ENCODE measurements at regions not wholly inside any gene's neighbourhood (a gene's known extent, or its start where the extent isn't known, plus 50 kb on each side); places are given as distances from the start of the nearest gene placed in this dataset.

DNA sequence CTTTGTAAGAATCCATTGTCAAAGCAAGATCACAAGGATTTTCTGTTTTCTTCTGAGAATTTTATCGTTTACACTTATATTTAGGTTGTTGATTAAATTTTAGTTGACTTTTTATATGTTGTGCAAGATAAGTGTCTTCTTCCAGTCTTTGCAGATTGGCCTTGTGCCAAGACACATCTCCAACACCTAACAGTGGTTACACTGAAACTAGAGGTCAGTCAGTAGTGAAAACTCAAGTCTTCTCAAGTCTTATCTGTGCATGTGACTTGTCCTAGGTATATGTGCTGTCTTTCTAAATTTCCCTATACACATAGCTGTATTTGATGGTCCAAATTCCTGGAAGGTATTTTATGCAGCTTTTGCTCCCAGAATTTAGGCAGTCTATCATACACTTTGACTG, 1183.2 kb upstream of the B3GALT2 start:
- Histone ChIP-seq H3K27me3 (no peaks in the 10 kb centered on the region), H3K9me3 (no peaks in the 10 kb centered on the region), H3K4me1 (no peaks in the 10 kb centered on the region), H3K27ac (no peak overlapping the region), H3K36me3 (no peaks in the 10 kb centered on the region), H3K4me3 (no peak overlapping the region)
- TF ChIP-seq, protein P1, sequence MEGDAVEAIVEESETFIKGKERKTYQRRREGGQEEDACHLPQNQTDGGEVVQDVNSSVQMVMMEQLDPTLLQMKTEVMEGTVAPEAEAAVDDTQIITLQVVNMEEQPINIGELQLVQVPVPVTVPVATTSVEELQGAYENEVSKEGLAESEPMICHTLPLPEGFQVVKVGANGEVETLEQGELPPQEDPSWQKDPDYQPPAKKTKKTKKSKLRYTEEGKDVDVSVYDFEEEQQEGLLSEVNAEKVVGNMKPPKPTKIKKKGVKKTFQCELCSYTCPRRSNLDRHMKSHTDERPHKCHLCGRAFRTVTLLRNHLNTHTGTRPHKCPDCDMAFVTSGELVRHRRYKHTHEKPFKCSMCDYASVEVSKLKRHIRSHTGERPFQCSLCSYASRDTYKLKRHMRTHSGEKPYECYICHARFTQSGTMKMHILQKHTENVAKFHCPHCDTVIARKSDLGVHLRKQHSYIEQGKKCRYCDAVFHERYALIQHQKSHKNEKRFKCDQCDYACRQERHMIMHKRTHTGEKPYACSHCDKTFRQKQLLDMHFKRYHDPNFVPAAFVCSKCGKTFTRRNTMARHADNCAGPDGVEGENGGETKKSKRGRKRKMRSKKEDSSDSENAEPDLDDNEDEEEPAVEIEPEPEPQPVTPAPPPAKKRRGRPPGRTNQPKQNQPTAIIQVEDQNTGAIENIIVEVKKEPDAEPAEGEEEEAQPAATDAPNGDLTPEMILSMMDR (IDR thresholded peaks at IDR 0.05 in 4 of 5, conservative IDR thresholded peaks at IDR 0.05 in 1 of 5) = no peak
- TF ChIP-seq POLR2A (IDR thresholded peaks at IDR 0.05) = no peak
- ATAC-seq (no peak), DNase-seq (no peak)
- intact Hi-C loops (cut with DNase I; ENCODE audit: low total_unique reads) = no loop called here
- in situ Hi-C loops (cut with MboI; ENCODE audit: low sequenced_read_pairs in 4 of 4) = no loop called here

DNA sequence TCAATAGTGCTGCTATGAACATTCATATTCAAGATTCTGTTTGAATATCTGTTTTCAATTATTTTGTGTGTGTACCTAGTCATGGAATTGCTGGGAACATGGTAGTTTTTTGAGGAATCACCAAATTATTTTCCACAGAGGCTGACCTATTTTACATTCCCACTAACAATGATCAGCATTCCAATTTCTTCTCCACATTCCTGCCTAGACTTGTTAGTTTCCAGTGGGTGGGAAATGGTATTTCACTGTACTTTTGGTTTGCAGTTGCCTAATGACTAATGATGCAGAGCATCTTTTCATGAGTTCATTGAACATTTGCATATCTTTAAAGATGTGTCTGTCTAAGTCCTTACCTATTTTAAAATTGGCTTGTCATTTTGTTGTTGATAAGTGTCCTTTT, 1182.6 kb upstream of the B3GALT2 start:
- Histone ChIP-seq H3K4me1 (no peaks in the 10 kb centered on the region), H3K27me3 (no peaks in the 10 kb centered on the region), H3K4me3 (no peak overlapping the region), H3K27ac (no peak overlapping the region), H3K36me3 (no peaks in the 10 kb centered on the region), H3K9me3 (no peaks in the 10 kb centered on the region)
- intact Hi-C loops (cut with DNase I; ENCODE audit: low total_unique reads) = no loop called here
- TF ChIP-seq, protein P1 (IDR thresholded peaks at IDR 0.05 in 4 of 5, conservative IDR thresholded peaks at IDR 0.05 in 1 of 5) = no peak
- TF ChIP-seq POLR2A (IDR thresholded peaks at IDR 0.05) = no peak
- ATAC-seq (no peak), DNase-seq (no peak)
- in situ Hi-C loops (cut with MboI; ENCODE audit: low sequenced_read_pairs in 4 of 4) = no loop called here

DNA sequence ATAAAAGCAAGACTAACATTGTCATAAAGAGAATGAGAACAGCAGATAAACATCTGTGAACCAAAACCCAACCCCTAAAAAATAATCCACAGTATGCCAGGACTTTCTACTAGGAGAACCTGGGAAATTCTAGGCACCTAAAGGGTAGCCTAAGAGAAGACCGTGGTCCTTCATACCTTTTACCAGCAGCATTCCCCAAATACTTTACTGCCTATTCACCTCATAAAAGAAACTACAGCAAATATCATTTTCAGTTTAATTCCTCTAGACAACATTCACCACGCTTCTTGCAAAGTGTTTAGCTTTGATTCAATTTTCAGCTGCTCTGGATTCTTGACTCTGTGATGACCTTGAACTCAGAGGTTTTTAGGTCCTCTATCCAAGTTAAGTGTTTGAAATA, 1180.7 kb upstream of the B3GALT2 start:
- H3K27ac ChIP-seq = no peak overlapping the region
- H3K4me3 ChIP-seq = no peak overlapping the region
- no peak for ATAC-seq
- H3K36me3 ChIP-seq = no peaks in the 10 kb centered on the region
- TF ChIP-seq, protein P1 (IDR thresholded peaks at IDR 0.05 in 4 of 5, conservative IDR thresholded peaks at IDR 0.05 in 1 of 5) = no peak
- no peak for TF ChIP-seq POLR2A (IDR thresholded peaks at IDR 0.05)
- H3K9me3 ChIP-seq = no peaks in the 10 kb centered on the region
- in situ Hi-C loops (cut with MboI; ENCODE audit: low sequenced_read_pairs in 4 of 4) (no loop called here), intact Hi-C loops (cut with DNase I; ENCODE audit: low total_unique reads) (no loop called here)
- DNase-seq = no peak
- no peaks in the 10 kb centered on the region for H3K27me3 ChIP-seq
- no peaks in the 10 kb centered on the region for H3K4me1 ChIP-seq

DNA sequence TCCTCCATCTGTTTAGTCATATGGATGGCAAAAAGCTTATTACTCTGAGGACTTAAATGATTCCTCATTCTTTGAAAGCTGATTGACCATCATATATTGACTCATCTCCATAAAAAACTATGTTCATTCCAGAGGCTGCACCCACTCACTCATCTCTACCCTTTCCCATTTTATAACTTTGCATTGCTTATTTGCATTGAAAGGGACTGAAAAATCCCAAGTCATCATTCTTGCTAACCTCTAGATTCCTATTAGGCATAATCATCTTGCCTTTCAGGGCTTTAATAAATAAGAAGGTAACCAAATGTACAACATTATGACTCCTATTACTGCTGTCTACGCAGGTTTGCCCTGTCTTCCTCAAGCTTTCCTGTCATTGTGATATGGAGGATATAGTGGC, 1180.3 kb upstream of the B3GALT2 start:
- H3K36me3 ChIP-seq = no peaks in the 10 kb centered on the region
- no peak overlapping the region for H3K4me3 ChIP-seq
- intact Hi-C loops (cut with DNase I; ENCODE audit: low total_unique reads) (no loop called here), in situ Hi-C loops (cut with MboI; ENCODE audit: low sequenced_read_pairs in 4 of 4) (no loop called here)
- H3K27ac ChIP-seq = no peak overlapping the region
- no peaks in the 10 kb centered on the region for H3K4me1 ChIP-seq
- DNase-seq (no peak), ATAC-seq (no peak)
- TF ChIP-seq, protein P1 (IDR thresholded peaks at IDR 0.05 in 4 of 5, conservative IDR thresholded peaks at IDR 0.05 in 1 of 5) = no peak
- no peak for TF ChIP-seq POLR2A (IDR thresholded peaks at IDR 0.05)
- no peaks in the 10 kb centered on the region for H3K27me3 ChIP-seq
- H3K9me3 ChIP-seq = no peaks in the 10 kb centered on the region

DNA sequence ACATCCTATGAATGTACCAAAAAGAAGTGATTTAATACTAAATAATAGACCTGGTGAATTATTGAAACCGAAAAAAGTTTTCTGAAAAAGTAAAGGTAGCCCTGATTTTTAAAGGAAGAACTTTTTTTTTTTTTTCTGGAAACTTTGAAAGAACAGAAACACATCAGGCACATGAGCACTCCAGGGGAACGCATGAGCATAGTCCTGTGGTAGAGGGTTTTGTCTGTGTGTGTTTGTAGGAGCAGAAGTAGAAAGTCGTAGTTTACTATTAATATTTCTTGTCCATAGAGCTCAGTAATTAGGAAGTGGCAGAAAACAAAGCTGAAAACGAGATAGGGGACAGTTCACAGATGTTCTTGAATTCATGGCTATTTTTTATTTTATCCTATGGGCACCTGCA, 1175.9 kb upstream of the B3GALT2 start:
- intact Hi-C loops (cut with DNase I; ENCODE audit: low total_unique reads) = no loop called here
- Histone ChIP-seq H3K4me1 (no peaks in the 10 kb centered on the region), H3K4me3 (no peak overlapping the region), H3K36me3 (no peaks in the 10 kb centered on the region), H3K27me3 (no peaks in the 10 kb centered on the region), H3K9me3 (no peaks in the 10 kb centered on the region), H3K27ac (no peak overlapping the region)
- TF ChIP-seq, protein P1 (IDR thresholded peaks at IDR 0.05 in 4 of 5, conservative IDR thresholded peaks at IDR 0.05 in 1 of 5) = no peak
- TF ChIP-seq POLR2A (IDR thresholded peaks at IDR 0.05) = no peak
- ATAC-seq (no peak), DNase-seq (no peak)
- in situ Hi-C loops (cut with MboI; ENCODE audit: low sequenced_read_pairs in 4 of 4) = no loop called here
